ENCODE measurements at regions not wholly inside any gene's neighbourhood (a gene's known extent, or its start where the extent isn't known, plus 50 kb on each side); places are given as distances from the start of the nearest gene placed in this dataset.

DNA sequence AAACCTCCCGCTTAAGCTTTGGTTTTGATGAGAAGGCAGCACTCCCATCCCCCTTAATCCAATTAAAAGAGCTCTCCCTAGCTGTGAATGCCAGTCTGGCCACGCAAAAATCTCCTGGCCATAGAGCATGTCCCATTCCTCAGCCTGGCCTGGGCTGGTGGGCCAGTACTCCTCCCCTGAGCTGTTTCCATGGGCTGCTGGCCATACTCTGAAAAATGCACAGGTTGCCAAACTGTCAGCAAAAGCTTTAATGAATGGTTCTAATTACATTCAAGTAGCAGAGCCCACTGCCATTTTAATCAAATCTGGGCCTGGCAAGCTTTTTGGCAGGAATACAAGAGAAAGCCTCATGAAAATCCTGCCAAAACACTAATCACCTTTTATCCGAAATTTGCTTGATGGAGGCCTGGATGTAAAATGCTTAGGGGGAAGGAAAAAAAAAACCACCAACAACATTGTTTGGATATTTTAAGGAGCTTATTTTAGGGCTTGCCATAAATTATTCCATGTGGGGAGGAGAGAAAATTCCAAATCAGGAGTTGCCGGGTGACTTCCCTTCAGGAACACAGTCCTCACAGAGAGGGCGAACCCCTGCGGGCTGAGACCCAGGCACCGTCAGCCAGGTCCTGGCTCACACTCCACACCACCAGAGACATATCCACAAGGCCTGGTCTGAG lies 243.3 kb downstream of the SEC61B start:
- Histone ChIP-seq H3K36me3 (ENCODE audit: control insufficient read depth in 4 of 4, insufficient read depth in 4 of 4, low read length in 4 of 4) (no peaks in the 10 kb centered on the region), H3K9me3 (ENCODE audit: control insufficient read depth in 4 of 4, insufficient read depth in 3 of 4, low read length in 3 of 4) (no peaks in the 10 kb centered on the region), H3K4me3 (no peak overlapping the region), H3K9ac (ENCODE audit: insufficient read depth in 1 of 2, low read length in 2 of 2) (no peak overlapping the region), H3K27ac (ENCODE audit: low read depth in 1 of 2, low read length in 1 of 2) (no peak overlapping the region), H3K4me1 (ENCODE audit: control insufficient read depth in 5 of 5, insufficient read depth in 5 of 5, low read length in 5 of 5) (peaks cover 0 to 1% (median 0%) of the 10 kb centered on the region in 5 donors), H3K27me3 (ENCODE audit: control insufficient read depth in 3 of 3, insufficient read depth in 3 of 3, low read length in 2 of 3) (peaks cover 0 to 58% (median 6%) of the 10 kb centered on the region in 3 donors)
- WGBS, 2 donors: 72 to 84% methylated on average over 7 of the region's 7 CpGs
- no peak for ATAC-seq (ENCODE audit: insufficient read depth, low FRiP score)
- TF ChIP-seq, protein P1, sequence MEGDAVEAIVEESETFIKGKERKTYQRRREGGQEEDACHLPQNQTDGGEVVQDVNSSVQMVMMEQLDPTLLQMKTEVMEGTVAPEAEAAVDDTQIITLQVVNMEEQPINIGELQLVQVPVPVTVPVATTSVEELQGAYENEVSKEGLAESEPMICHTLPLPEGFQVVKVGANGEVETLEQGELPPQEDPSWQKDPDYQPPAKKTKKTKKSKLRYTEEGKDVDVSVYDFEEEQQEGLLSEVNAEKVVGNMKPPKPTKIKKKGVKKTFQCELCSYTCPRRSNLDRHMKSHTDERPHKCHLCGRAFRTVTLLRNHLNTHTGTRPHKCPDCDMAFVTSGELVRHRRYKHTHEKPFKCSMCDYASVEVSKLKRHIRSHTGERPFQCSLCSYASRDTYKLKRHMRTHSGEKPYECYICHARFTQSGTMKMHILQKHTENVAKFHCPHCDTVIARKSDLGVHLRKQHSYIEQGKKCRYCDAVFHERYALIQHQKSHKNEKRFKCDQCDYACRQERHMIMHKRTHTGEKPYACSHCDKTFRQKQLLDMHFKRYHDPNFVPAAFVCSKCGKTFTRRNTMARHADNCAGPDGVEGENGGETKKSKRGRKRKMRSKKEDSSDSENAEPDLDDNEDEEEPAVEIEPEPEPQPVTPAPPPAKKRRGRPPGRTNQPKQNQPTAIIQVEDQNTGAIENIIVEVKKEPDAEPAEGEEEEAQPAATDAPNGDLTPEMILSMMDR (IDR thresholded peaks at IDR 0.05; ENCODE audit: control extremely low read depth, extremely low read depth): no peak
- DNase-seq: peak in 1 of 3 donors; percentile 3

DNA sequence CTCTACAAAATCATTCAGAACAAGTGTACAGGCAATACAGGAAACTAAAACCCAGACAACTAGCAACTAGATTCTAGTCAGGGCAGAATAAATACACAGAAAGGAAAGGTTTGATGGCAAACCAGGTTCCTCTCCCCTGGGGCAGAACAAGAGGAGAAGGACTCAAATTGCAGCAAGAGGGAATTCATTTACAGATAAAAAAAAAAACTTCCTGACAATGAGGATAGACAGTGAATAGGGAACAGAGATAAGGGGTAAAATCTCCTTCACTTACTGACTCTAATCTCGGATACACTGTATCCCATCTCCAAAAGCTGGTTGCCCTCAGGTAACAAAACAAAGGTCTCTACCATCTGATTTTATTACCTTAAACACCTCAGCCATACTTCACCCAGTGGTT lies 244.0 kb downstream of the SEC61B start:
- Histone ChIP-seq H3K4me1 (ENCODE audit: control insufficient read depth in 5 of 5, insufficient read depth in 5 of 5, low read length in 5 of 5) (peaks cover 0 to 1% (median 0%) of the 10 kb centered on the region in 5 donors), H3K27ac (ENCODE audit: low read depth in 1 of 2, low read length in 1 of 2) (no peak overlapping the region), H3K9me3 (ENCODE audit: control insufficient read depth in 4 of 4, insufficient read depth in 3 of 4, low read length in 3 of 4) (no peaks in the 10 kb centered on the region), H3K27me3 (ENCODE audit: control insufficient read depth in 3 of 3, insufficient read depth in 3 of 3, low read length in 2 of 3) (peaks cover 0 to 64% (median 6%) of the 10 kb centered on the region in 3 donors), H3K4me3 (no peak overlapping the region), H3K9ac (ENCODE audit: insufficient read depth in 1 of 2, low read length in 2 of 2) (no peak overlapping the region), H3K36me3 (ENCODE audit: control insufficient read depth in 4 of 4, insufficient read depth in 4 of 4, low read length in 4 of 4) (no peaks in the 10 kb centered on the region)
- no peak for DNase-seq
- WGBS, 2 donors: 73 to 86% methylated on average over 1 of the region's 1 CpG
- TF ChIP-seq, protein P1 (IDR thresholded peaks at IDR 0.05; ENCODE audit: control extremely low read depth, extremely low read depth): no peak
- ATAC-seq (ENCODE audit: insufficient read depth, low FRiP score): no peak

DNA sequence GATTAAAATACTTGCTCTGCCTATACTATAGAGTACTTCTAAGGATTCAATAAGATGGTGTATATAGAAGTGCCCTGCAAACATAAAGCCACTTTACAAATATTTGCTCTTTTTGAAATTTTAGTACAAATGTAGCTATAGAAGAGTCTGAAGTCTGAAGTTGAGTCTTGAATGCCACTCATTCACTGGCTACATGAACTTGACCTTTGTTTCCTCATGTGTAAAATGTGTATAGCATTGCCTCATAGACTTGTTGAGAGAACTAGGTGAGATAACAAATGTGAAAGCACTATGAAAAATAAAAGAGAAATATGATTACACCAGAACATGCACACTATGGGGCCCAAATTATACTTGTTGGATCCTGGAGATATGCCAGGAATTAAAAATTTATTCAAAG lies 244.7 kb downstream of the SEC61B start:
- TF ChIP-seq, protein P1 (IDR thresholded peaks at IDR 0.05; ENCODE audit: control extremely low read depth, extremely low read depth): no peak
- Histone ChIP-seq H3K36me3 (ENCODE audit: control insufficient read depth in 4 of 4, insufficient read depth in 4 of 4, low read length in 4 of 4) (no peaks in the 10 kb centered on the region), H3K9me3 (ENCODE audit: control insufficient read depth in 4 of 4, insufficient read depth in 3 of 4, low read length in 3 of 4) (no peaks in the 10 kb centered on the region), H3K9ac (ENCODE audit: insufficient read depth in 1 of 2, low read length in 2 of 2) (no peak overlapping the region), H3K27ac (ENCODE audit: low read depth in 1 of 2, low read length in 1 of 2) (no peak overlapping the region), H3K27me3 (ENCODE audit: control insufficient read depth in 3 of 3, insufficient read depth in 3 of 3, low read length in 2 of 3) (peaks cover 0 to 65% (median 6%) of the 10 kb centered on the region in 3 donors), H3K4me3 (no peak overlapping the region), H3K4me1 (ENCODE audit: control insufficient read depth in 5 of 5, insufficient read depth in 5 of 5, low read length in 5 of 5) (peaks cover 0 to 1% (median 0%) of the 10 kb centered on the region in 5 donors)
- ATAC-seq (ENCODE audit: insufficient read depth, low FRiP score) (no peak), DNase-seq (peak in 2 of 3 donors; percentile 43 to 67)

DNA sequence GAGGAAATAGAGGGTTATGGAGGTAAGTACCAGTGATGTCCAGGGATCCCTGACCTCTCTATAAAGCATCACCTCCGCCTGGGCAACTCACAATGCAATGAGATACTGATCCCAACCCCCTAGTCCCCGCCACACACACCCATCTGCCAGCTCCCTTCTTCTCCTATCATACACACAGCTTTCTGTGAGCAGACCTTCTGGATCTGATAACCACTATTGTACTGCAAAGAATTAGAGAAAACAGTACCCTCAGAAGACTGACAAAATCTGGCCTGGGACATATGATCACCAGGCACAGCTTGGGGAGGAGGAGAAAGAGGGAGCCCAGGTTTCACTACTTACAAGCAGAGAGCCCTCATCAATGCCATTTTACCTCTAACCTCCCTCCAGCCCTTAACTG lies 249.0 kb downstream of the SEC61B start:
- no peak for ATAC-seq (ENCODE audit: insufficient read depth, low FRiP score)
- 86 to 96% methylated on average over 2 of the region's 2 CpGs for WGBS, 2 donors

More for the DNA sequence above, 249.0 kb downstream of the SEC61B start:
- no peaks in the 10 kb centered on the region for H3K4me1 ChIP-seq (ENCODE audit: control insufficient read depth in 5 of 5, insufficient read depth in 5 of 5, low read length in 5 of 5)
- TF ChIP-seq, protein P1 (IDR thresholded peaks at IDR 0.05; ENCODE audit: control extremely low read depth, extremely low read depth): no peak
- no peaks in the 10 kb centered on the region for H3K36me3 ChIP-seq (ENCODE audit: control insufficient read depth in 4 of 4, insufficient read depth in 4 of 4, low read length in 4 of 4)
- H3K27ac ChIP-seq (ENCODE audit: low read depth in 1 of 2, low read length in 1 of 2): no peak overlapping the region
- no peak overlapping the region for H3K9ac ChIP-seq (ENCODE audit: insufficient read depth in 1 of 2, low read length in 2 of 2)
- H3K27me3 ChIP-seq (ENCODE audit: control insufficient read depth in 3 of 3, insufficient read depth in 3 of 3, low read length in 2 of 3): peaks cover 0 to 54% (median 0%) of the 10 kb centered on the region in 3 donors
- no peak overlapping the region for H3K4me3 ChIP-seq
- DNase-seq: no peak
- H3K9me3 ChIP-seq (ENCODE audit: control insufficient read depth in 4 of 4, insufficient read depth in 3 of 4, low read length in 3 of 4): no peaks in the 10 kb centered on the region
